Astrocyte of the cerebellum (primary cell): ENCODE measurements at regions not wholly inside any gene's neighbourhood (a gene's known extent, or its start where the extent isn't known, plus 50 kb on each side); places are given as distances from the start of the nearest gene placed in this dataset.
"Not testable (repeated sequence)": the region's sequence is repeated elsewhere in the genome, so short reads cannot be mapped to it uniquely, and the experiment has no call there.

ENCODE experiments used
- DNase-seq: peaks from one replicate; pipeline ENCODE4 v3.0.0-alpha.2; 2011; ENCODE audit warnings: low read depth
- H3K4me3 ChIP-seq: 2 replicates; pipeline ENCODE4 v1.5.1; 2011; ENCODE audit warnings: mild to moderate bottlenecking, low read depth, low read length, moderate library complexity
- CTCF ChIP-seq: IDR thresholded peaks from 2 replicates; pipeline ENCODE4 v1.5.1; 2012; ENCODE audit warnings: low read length, low read depth, moderate library complexity, mild to moderate bottlenecking; ENCODE audit errors: missing control alignments
- in situ Hi-C: cut with HindIII; loops from 2 replicates; pipeline ENCODE4 v1.10.0; 2017; ENCODE audit warnings: low sequenced_read_pairs

GRCh38 chrX:138157850-138158249 lies 553.7 kb downstream of the FGF13 start:
- TF ChIP-seq CTCF, result no peak
- no peak for DNase-seq
- no peak overlapping the region for H3K4me3 ChIP-seq
- in situ Hi-C loops, result no loop called here

DNA sequence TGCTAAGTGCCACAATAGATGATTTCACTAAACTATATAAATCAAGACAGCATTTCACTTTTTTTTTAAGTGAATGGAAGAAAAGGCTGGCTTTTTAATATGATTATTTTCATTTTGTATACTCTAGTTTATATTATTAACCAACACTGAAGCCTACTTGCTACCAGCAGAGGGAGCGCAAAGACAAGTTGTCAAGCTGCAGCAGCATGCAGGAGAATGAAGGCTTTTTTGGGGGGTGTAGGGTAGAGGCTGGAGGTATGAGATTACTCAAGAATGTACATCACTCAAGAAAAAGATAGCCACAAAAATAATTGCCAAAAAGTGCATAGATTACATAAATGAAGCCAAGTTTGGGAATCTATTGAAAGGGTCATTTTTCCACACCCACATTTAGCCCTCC lies 519.5 kb downstream of the FGF13 start:
- peak; percentile 63 for TF ChIP-seq CTCF
- H3K4me3 ChIP-seq, result no peak overlapping the region
- in situ Hi-C loops, result no loop called here
- peak; percentile 6 for DNase-seq

DNA sequence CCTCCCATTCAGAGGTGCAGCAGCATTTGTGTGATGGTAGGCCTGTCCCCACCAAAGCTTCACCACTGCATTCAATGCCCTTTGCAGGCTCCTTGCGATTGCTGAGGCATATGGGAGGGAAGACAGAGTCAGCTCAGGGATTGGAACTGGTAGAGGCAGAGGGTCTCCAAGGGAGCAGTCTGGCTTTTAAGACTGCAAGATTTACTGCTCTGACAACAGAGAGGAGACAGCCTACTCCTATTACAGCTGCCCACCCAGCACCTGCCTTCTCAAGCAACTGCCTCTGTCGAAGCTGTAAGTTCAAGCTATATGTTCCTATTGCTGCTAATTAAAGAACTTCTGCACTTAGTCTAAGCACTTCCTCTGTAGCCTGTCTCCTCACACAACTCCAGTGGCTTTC lies 481.8 kb downstream of the FGF13 start:
- no peak for TF ChIP-seq CTCF
- DNase-seq, result no peak
- in situ Hi-C loops, result no loop called here
- H3K4me3 ChIP-seq, result no peak overlapping the region

DNA sequence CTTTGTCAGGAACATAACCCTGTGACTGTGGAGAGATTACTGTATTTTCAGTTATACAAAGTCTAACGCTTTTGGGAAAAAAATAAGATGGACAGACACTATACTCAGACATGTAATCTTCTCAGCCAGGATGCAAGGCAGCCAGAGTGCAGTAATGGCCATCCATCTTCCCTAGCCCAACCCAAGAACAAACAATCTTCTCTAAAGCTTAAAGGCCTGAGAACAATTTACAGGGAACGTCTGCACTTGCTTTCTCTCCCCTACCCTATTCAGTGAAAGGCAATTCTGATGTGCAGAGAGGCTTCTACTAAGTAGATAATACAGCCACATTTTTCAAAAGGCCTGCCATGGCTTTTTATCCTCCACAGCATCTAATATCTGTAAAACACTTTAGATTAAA lies 471.3 kb downstream of the FGF13 start:
- in situ Hi-C loops, result no loop called here
- no peak for TF ChIP-seq CTCF
- no peak for DNase-seq
- H3K4me3 ChIP-seq, result no peak overlapping the region

DNA sequence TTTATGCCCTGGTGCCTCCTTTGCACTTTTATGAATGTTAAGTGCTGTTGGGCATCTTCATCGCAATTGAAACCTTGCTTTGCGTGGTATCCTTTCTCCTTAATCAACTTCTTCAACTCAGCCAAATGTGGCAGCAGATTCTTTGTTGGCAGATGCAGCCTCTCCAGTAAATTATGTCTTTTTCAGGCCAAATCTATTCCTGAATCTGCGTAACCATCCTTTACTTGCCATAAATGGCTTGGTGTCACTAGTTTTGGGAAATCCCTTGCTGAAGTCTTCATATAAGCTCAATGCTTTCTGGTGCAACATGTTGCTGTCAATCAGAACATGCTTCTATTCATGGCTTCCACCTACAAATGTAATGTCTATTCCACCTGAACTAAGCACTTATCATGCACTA lies 457.5 kb downstream of the FGF13 start:
- TF ChIP-seq CTCF, result no peak
- DNase-seq, result no peak
- no peak overlapping the region for H3K4me3 ChIP-seq
- in situ Hi-C loops, result no loop called here

DNA sequence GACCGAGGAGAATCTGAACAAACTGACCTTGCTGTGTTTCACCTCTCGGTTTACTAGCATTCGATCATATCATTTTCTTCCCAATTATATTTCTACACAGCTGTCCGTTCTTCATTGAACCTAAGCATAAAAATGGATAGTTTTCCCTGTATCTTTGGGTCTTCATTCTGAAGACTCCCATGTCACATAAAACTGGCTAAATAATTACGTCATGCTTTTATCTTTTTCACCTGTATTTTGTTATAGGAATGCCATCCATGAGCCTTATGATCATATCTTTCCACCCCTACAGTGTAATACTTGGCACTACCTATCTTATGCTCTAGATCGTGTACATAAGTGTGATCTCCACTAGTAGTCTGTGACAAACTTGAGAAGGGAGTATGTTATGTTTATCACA lies 456.1 kb downstream of the FGF13 start:
- in situ Hi-C loops, result no loop called here
- TF ChIP-seq CTCF, result no peak
- H3K4me3 ChIP-seq, result no peak overlapping the region
- no peak for DNase-seq

DNA sequence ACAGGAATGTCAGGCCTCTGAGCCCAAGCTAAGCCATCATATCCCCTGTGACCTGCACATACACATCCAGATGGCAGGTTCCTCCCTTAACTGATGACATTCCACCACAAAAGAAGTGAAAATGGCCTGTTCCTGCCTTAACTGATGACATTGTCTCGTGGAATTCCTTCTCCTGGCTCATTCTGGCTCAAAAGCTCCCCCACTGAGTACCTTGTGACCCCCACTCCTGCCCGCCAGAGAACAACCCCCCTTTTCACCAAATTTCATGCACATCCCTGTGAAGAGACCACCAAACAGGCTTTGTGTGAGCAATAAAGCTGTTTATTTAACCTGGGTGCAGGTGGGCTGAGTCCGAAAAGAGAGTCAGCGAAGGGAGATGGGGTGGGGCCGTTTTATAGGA lies 447.4 kb downstream of the FGF13 start:
- H3K4me3 ChIP-seq, DNase-seq, in situ Hi-C loops: not testable (repeated sequence)
